Fibroblast of mammary gland (primary cell): ENCODE measurements at regions not wholly inside any gene's neighbourhood (a gene's known extent, or its start where the extent isn't known, plus 50 kb on each side); places are given as distances from the start of the nearest gene placed in this dataset.

Experiments
- DNase-seq: peaks from one replicate; pipeline ENCODE4 v3.0.0-alpha.2; 2010; ENCODE audit warnings: low read depth
- H3K4me3 ChIP-seq: 2 replicates; pipeline ENCODE4 v1.5.1; 2011; ENCODE audit warnings: low read depth, mild to moderate bottlenecking, low read length, moderate library complexity; ENCODE audit not compliant: control insufficient read depth
- TF ChIP-seq, protein P1 (sequence below): conservative IDR thresholded peaks from 2 replicates; pipeline ENCODE4 v1.5.1; 2011; ENCODE audit warnings: low read depth, low read length, inconsistent platforms; ENCODE audit not compliant: control insufficient read depth, insufficient read depth

DNA sequence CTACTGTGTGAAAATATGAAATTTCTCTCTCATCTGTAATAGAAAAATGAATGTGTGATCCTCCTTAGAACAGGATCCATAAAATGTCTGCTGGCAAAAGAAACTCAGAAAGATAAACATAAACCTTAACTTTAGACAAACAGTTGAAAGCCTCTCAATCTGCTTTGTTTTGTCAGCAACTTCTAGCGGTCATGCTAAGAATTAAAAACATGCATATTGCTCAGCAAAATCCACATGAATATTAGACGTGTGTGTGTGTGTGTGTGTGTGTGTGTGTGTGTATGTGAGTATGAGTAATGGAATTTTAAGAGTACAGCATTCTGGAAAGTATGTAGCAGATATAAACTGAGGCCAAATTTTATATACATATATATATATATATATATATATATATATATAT is 1779.2 kb upstream of the MIR17HG start:
- TF ChIP-seq, protein P1, sequence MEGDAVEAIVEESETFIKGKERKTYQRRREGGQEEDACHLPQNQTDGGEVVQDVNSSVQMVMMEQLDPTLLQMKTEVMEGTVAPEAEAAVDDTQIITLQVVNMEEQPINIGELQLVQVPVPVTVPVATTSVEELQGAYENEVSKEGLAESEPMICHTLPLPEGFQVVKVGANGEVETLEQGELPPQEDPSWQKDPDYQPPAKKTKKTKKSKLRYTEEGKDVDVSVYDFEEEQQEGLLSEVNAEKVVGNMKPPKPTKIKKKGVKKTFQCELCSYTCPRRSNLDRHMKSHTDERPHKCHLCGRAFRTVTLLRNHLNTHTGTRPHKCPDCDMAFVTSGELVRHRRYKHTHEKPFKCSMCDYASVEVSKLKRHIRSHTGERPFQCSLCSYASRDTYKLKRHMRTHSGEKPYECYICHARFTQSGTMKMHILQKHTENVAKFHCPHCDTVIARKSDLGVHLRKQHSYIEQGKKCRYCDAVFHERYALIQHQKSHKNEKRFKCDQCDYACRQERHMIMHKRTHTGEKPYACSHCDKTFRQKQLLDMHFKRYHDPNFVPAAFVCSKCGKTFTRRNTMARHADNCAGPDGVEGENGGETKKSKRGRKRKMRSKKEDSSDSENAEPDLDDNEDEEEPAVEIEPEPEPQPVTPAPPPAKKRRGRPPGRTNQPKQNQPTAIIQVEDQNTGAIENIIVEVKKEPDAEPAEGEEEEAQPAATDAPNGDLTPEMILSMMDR: no peak
- H3K4me3 ChIP-seq: no peak overlapping the region
- DNase-seq: no peak

DNA sequence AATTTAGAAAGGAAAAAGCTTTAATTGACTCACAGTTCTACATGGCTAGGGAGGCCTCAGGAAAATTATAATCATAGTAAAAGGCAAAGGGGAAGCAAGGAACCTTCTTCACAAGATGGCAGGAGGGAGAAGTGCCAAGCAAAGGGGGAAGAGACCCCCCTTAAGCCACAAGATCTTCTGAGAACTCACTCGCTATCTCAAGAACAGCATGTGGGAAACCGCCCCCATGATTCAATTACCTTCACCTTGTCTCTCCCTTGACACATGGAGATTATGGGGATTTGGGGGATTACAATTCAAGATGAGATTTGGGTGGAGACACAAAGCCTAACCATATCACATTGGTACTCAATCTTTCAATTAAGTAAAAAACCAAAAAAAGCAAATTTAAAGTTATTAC is 1778.7 kb upstream of the MIR17HG start:
- no peak overlapping the region for H3K4me3 ChIP-seq
- no peak for DNase-seq
- TF ChIP-seq, protein P1: no peak

DNA sequence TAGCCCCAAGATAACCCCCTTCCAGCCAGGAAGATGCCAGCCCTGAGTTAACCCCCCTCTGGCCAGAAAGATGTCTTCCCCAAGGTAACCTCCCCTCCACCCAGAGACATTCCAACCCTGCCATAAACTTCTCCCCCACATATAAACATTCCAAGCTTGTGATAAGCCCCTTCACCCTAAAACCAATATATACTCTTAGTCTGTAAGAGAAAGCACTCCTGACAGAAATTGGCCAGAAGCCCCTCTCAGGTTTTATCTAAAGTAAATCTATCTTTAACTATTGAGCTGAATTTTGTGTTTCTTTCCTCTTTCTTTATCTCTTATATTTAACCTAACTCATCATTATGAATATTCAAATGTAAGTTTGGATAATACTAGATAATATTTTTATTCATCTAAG is 1775.8 kb upstream of the MIR17HG start:
- H3K4me3 ChIP-seq: no peak overlapping the region
- no peak for DNase-seq
- TF ChIP-seq, protein P1: no peak

GRCh38 chr13:89574077-89574476 is 1773.4 kb upstream of the MIR17HG start:
- DNase-seq: no peak
- H3K4me3 ChIP-seq: no peak overlapping the region
- TF ChIP-seq, protein P1: no peak

- TF ChIP-seq, protein P1: no peak
- H3K4me3 ChIP-seq: no peak overlapping the region
- no peak for DNase-seq
These were observed 1770.2 kb upstream of the MIR17HG start for GRCh38 chr13:89577301-89577700.

DNA sequence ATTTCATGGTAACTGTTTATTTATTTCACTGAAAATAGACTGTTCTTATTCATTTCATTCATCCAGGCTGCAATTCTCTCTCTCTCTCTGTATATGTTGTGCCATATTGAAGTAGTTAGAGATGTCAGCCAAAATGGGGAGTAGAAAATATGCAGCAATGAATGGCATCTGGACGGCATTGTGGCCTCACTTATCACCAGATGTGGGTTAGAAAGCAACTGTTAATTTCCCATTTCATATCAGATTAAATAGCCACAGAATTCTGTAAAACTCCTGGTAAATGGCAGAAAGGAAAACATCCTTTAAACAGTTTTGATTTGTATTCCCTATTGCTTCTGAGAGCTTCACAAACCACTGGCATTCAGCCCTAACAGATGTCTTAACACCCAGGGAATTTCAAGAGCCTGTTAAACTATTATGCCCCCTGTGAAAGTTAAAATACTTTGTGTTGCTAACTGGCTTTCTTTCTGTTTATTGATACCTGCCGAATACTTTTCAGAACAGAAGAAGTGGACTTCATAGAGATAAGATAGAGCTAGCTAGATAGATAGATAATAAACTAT is 1763.3 kb upstream of the MIR17HG start:
- TF ChIP-seq, protein P1: no peak
- H3K4me3 ChIP-seq: no peak overlapping the region
- DNase-seq: no peak

DNA sequence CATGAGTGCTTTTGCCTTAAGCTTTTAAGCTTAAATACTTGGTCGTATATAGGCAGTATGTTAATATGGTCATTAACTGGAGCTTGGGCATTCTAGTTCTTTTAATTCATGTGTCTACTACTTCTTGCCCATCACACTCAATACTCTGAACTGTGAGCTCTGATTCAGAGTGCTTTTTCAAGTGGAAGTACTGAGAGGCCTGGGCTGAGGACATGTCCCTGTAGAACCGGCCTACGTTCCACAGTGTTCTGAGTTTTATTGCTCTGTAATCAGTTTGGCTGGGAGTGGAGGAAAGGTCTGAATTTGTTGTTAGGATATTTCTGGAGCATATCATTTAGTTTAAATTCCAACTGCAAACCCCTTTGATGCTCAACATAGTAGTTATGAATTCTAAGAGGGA is 1744.8 kb upstream of the MIR17HG start:
- DNase-seq: no peak
- H3K4me3 ChIP-seq: no peak overlapping the region
- TF ChIP-seq, protein P1: no peak
